ENCODE measurements at regions not wholly inside any gene's neighbourhood (a gene's known extent, or its start where the extent isn't known, plus 50 kb on each side); places are given as distances from the start of the nearest gene placed in this dataset.

GRCh38 chrX:5415738-5416137 is 812.9 kb downstream of the NLGN4X start:
- POLR2A ChIA-PET = no interaction called here

GRCh38 chrX:5409106-5409505 is 819.6 kb downstream of the NLGN4X start:
- no peak for DNase-seq (ENCODE audit: extremely low spot score)
- ChIA-PET POLR2A (no interaction called here), CTCF (no interaction called here)
- TF ChIP-seq CTBP1 (IDR thresholded peaks at IDR 0.05; ENCODE audit: borderline replicate concordance) (no peak), ELF4 (IDR thresholded peaks at IDR 0.05) (no peak), PKNOX1 (IDR thresholded peaks at IDR 0.05) (no peak), HDGF (IDR thresholded peaks at IDR 0.05; ENCODE audit: borderline replicate concordance) (no peak), ARNT (IDR thresholded peaks at IDR 0.05) (no peak), BHLHE40 (IDR thresholded peaks at IDR 0.05; ENCODE audit: borderline replicate concordance) (no peak), L3MBTL2 (conservative IDR thresholded peaks at IDR 0.05) (no peak), ZNF384 (IDR thresholded peaks at IDR 0.05) (no peak), LEF1 (IDR thresholded peaks at IDR 0.05; ENCODE audit: borderline replicate concordance) (no peak), NFRKB (IDR thresholded peaks at IDR 0.05) (no peak), FOXK2 (IDR thresholded peaks at IDR 0.05) (no peak), SUZ12 (IDR thresholded peaks at IDR 0.05) (no peak), FOXA1 (IDR thresholded peaks at IDR 0.05) (no peak), TARDBP (IDR thresholded peaks at IDR 0.05) (no peak)

More at GRCh38 chrX:5415738-5416137, 812.9 kb downstream of the NLGN4X start:
- CTCF ChIA-PET = no interaction called here
- TF ChIP-seq NFRKB (IDR thresholded peaks at IDR 0.05) (no peak), LEF1 (IDR thresholded peaks at IDR 0.05; ENCODE audit: borderline replicate concordance) (no peak), TARDBP (IDR thresholded peaks at IDR 0.05) (no peak), CTBP1 (IDR thresholded peaks at IDR 0.05; ENCODE audit: borderline replicate concordance) (no peak), ARNT (IDR thresholded peaks at IDR 0.05) (no peak), FOXK2 (IDR thresholded peaks at IDR 0.05) (no peak), ELF4 (IDR thresholded peaks at IDR 0.05) (no peak)
- DNase-seq (ENCODE audit: extremely low spot score) = no peak

GRCh38 chrX:5402461-5402860 is 826.2 kb downstream of the NLGN4X start:
- DNase-seq (ENCODE audit: extremely low spot score) = no peak
- TF ChIP-seq CTBP1 (IDR thresholded peaks at IDR 0.05; ENCODE audit: borderline replicate concordance) = no peak
- TF ChIP-seq ARNT (IDR thresholded peaks at IDR 0.05) = no peak
- TF ChIP-seq FOXA1 (IDR thresholded peaks at IDR 0.05) = no peak
- TF ChIP-seq FOXM1 (IDR thresholded peaks at IDR 0.05; ENCODE audit: borderline replicate concordance) = no peak
- no peak for TF ChIP-seq TARDBP (IDR thresholded peaks at IDR 0.05)
- no peak for TF ChIP-seq LEF1 (IDR thresholded peaks at IDR 0.05; ENCODE audit: borderline replicate concordance)
- no peak for TF ChIP-seq SP1 (IDR thresholded peaks at IDR 0.05)
- TF ChIP-seq L3MBTL2 (conservative IDR thresholded peaks at IDR 0.05) = no peak
- TF ChIP-seq SUZ12 (IDR thresholded peaks at IDR 0.05) = no peak
- TF ChIP-seq ZNF384 (IDR thresholded peaks at IDR 0.05) = no peak
- no peak for TF ChIP-seq HDGF (IDR thresholded peaks at IDR 0.05; ENCODE audit: borderline replicate concordance)
- no peak for TF ChIP-seq ELF4 (IDR thresholded peaks at IDR 0.05)
- TF ChIP-seq FOXK2 (IDR thresholded peaks at IDR 0.05) = no peak
- TF ChIP-seq PKNOX1 (IDR thresholded peaks at IDR 0.05) = no peak
- POLR2A ChIA-PET = no interaction called here
- CTCF ChIA-PET = no interaction called here

- TF ChIP-seq SUZ12 (IDR thresholded peaks at IDR 0.05) = no peak
- CTCF ChIA-PET = no interaction called here
Observed at GRCh38 chrX:5399403-5399802, 829.3 kb downstream of the NLGN4X start.

GRCh38 chrX:5397409-5397808 is 831.3 kb downstream of the NLGN4X start:
- TF ChIP-seq LEF1 (IDR thresholded peaks at IDR 0.05; ENCODE audit: borderline replicate concordance) (no peak), ELF4 (IDR thresholded peaks at IDR 0.05) (no peak), L3MBTL2 (conservative IDR thresholded peaks at IDR 0.05) (no peak), SUZ12 (IDR thresholded peaks at IDR 0.05) (no peak), BHLHE40 (IDR thresholded peaks at IDR 0.05; ENCODE audit: borderline replicate concordance) (no peak), PKNOX1 (IDR thresholded peaks at IDR 0.05) (no peak), CTBP1 (IDR thresholded peaks at IDR 0.05; ENCODE audit: borderline replicate concordance) (no peak), FOXK2 (IDR thresholded peaks at IDR 0.05) (no peak), FOXA1 (IDR thresholded peaks at IDR 0.05) (no peak), FOXM1 (IDR thresholded peaks at IDR 0.05; ENCODE audit: borderline replicate concordance) (no peak), ARNT (IDR thresholded peaks at IDR 0.05) (no peak), ZNF384 (IDR thresholded peaks at IDR 0.05) (no peak)
- CTCF ChIA-PET = no interaction called here
- POLR2A ChIA-PET = no interaction called here
- DNase-seq (ENCODE audit: extremely low spot score) = no peak

More at GRCh38 chrX:5399403-5399802, 829.3 kb downstream of the NLGN4X start:
- DNase-seq (ENCODE audit: extremely low spot score) = no peak
- POLR2A ChIA-PET = no interaction called here

GRCh38 chrX:5390376-5390775 is 838.3 kb downstream of the NLGN4X start:
- DNase-seq (ENCODE audit: extremely low spot score) = no peak
- POLR2A ChIA-PET = no interaction called here
- CTCF ChIA-PET = no interaction called here
- no peak for TF ChIP-seq NFRKB (IDR thresholded peaks at IDR 0.05)

GRCh38 chrX:5388087-5388486 is 840.6 kb downstream of the NLGN4X start:
- POLR2A ChIA-PET = no interaction called here
- no peak for TF ChIP-seq ARNT (IDR thresholded peaks at IDR 0.05)
- TF ChIP-seq CTBP1 (IDR thresholded peaks at IDR 0.05; ENCODE audit: borderline replicate concordance) = no peak
- no peak for TF ChIP-seq ZNF384 (IDR thresholded peaks at IDR 0.05)
- no peak for TF ChIP-seq SP1 (IDR thresholded peaks at IDR 0.05)
- no peak for TF ChIP-seq FOXM1 (IDR thresholded peaks at IDR 0.05; ENCODE audit: borderline replicate concordance)
- TF ChIP-seq BHLHE40 (IDR thresholded peaks at IDR 0.05; ENCODE audit: borderline replicate concordance) = no peak
- TF ChIP-seq NFRKB (IDR thresholded peaks at IDR 0.05) = no peak
- no peak for TF ChIP-seq LEF1 (IDR thresholded peaks at IDR 0.05; ENCODE audit: borderline replicate concordance)
- no peak for TF ChIP-seq SUZ12 (IDR thresholded peaks at IDR 0.05)
- CTCF ChIA-PET = no interaction called here
- no peak for DNase-seq (ENCODE audit: extremely low spot score)
